GM12878 (cell line): ENCODE measurements at regions not wholly inside any gene's neighbourhood (a gene's known extent, or its start where the extent isn't known, plus 50 kb on each side); places are given as distances from the start of the nearest gene placed in this dataset.

ENCODE experiments used
- ATAC-seq: fragments of 200-7000 bp; cut with Tn5 transposase; 3 replicates; pipeline ENCODE4 v1.9.1; 2020; ENCODE audit warnings: mild to moderate bottlenecking, moderate library complexity
- BruUV-seq: library from RNA; stranded (reverse); fragments of 400-500 nt; replicated peaks from 2 replicates; lab custom pipeline; 2021; lab: Mats Ljungman, UMichigan
- CTCF ChIA-PET: fragments of 300-600 bp; sonication (Branson Sonifier 250); formaldehyde crosslinking; extraction: SDS; loops from one replicate; lab custom pipeline; 2021; ENCODE audit warnings: inconsistent platforms; lab: Yijun Ruan, JAX
- POLR2A ChIA-PET: fragments of 350-600 bp; formaldehyde crosslinking; extraction: SDS; loops from one replicate; lab custom pipeline; 2021; ENCODE audit warnings: inconsistent platforms; lab: Charles Lee
- RAD21 ChIA-PET: fragments of 300-600 bp; sonication (Branson Sonifier 250); formaldehyde crosslinking; loops from one replicate; lab custom pipeline; 2023; ENCODE audit warnings: antibody characterized with exemption; ENCODE audit not compliant: unreplicated experiment; lab: Charles Lee
- SMC1A ChIA-PET: fragments of 300-600 bp; sonication (Branson Sonifier 250); formaldehyde crosslinking; loops from one replicate; lab custom pipeline; 2023; ENCODE audit not compliant: unreplicated experiment, uncharacterized antibody; lab: Charles Lee
- DNase-seq: peaks from one replicate; pipeline ENCODE4 v3.0.0-alpha.2; 2011; ENCODE audit warnings: low read depth, low spot score
- FAIRE-seq: peaks from 3 replicates; lab custom pipeline; 2011; peaks lifted over from hg19 to GRCh38; lab: Jason Lieb, UNC
- H2AFZ ChIP-seq: 2 replicates; pipeline ENCODE4 v1.6.0; 2011; ENCODE audit warnings: low read depth, low read length, control low read depth; ENCODE audit not compliant: control insufficient read depth
- H3K27ac ChIP-seq: 2 replicates; pipeline ENCODE4 v1.5.1; 2011; ENCODE audit warnings: control low read depth; ENCODE audit not compliant: control insufficient read depth, insufficient read depth
- H3K27me3 ChIP-seq, 2 experiments: replicated peaks in 1 of 2; 2 replicates each; pipeline versions ENCODE4 v1.6.0 to v1.6.1; 2011; ENCODE audit warnings: low read length in 1 of 2; ENCODE audit not compliant: control insufficient read depth in 2 of 2, insufficient read depth in 2 of 2
- H3K36me3 ChIP-seq, 2 experiments: 2 replicates each; pipeline ENCODE4 v1.5.1; 2011; ENCODE audit warnings: low read length in 1 of 2; ENCODE audit not compliant: control insufficient read depth in 2 of 2, insufficient read depth in 2 of 2
- H3K4me1 ChIP-seq: 2 replicates; pipeline ENCODE4 v1.6.1; 2011; ENCODE audit warnings: mild to moderate bottlenecking, low read length, moderate library complexity, mixed read lengths; ENCODE audit not compliant: control insufficient read depth, insufficient read depth
- H3K4me2 ChIP-seq: 2 replicates; pipeline ENCODE4 v1.6.0; 2011; ENCODE audit warnings: control low read depth; ENCODE audit not compliant: control insufficient read depth, insufficient read depth
- H3K4me3 ChIP-seq: fragments of 200-600 bp; sonication (generic); 2 replicates; pipeline ENCODE4 v1.5.1; 2016
- H3K79me2 ChIP-seq: 2 replicates; pipeline ENCODE4 v1.6.0; 2011; ENCODE audit warnings: low read length; ENCODE audit not compliant: control insufficient read depth, insufficient read depth
- H3K9ac ChIP-seq: 2 replicates; pipeline ENCODE4 v1.8.0; 2011; ENCODE audit warnings: low read length, control low read depth, mixed read lengths; ENCODE audit not compliant: control insufficient read depth, insufficient read depth
- H3K9me3 ChIP-seq: replicated peaks from 3 replicates; pipeline ENCODE4 v1.5.1; 2011; ENCODE audit warnings: mild to moderate bottlenecking, low read length; ENCODE audit not compliant: control insufficient read depth, insufficient read depth
- H4K20me1 ChIP-seq: 2 replicates; pipeline ENCODE4 v1.6.0; 2011; ENCODE audit not compliant: control insufficient read depth, insufficient read depth
- HCFC1 ChIP-seq: fragments of 150-350 bp; IDR thresholded peaks from 2 replicates; pipeline ENCODE4 v1.6.1; 2014; ENCODE audit warnings: low read length
- HDAC2 ChIP-seq: fragments of 200-600 bp; sonication (generic); IDR thresholded peaks from 2 replicates; pipeline ENCODE4 v1.6.1; 2017
- NR2C1 ChIP-seq: fragments of 450-650 bp; IDR thresholded peaks from 2 replicates; pipeline ENCODE4 v1.6.1; 2017; ENCODE audit warnings: antibody characterized with exemption, mild to moderate bottlenecking, moderate library complexity
- POU2F2 ChIP-seq: IDR thresholded peaks from 3 replicates; pipeline ENCODE4 v1.6.1; 2011; ENCODE audit warnings: low read depth, mild to moderate bottlenecking, low read length, borderline replicate concordance
- TARDBP ChIP-seq: IDR thresholded peaks from 2 replicates; pipeline ENCODE4 v1.6.1; 2016; ENCODE audit warnings: borderline replicate concordance
- TCF3 ChIP-seq: IDR thresholded peaks from 2 replicates; pipeline ENCODE4 v1.6.1; 2012; ENCODE audit warnings: low read depth, mild to moderate bottlenecking, low read length, borderline replicate concordance; ENCODE audit not compliant: insufficient read depth
- WGBS: methylation state at CpG from one replicate; pipeline ENCODE4 v1.1.6; 2016; ENCODE audit warnings: low lambda C conversion rate; ENCODE audit not compliant: insufficient replicate concordance, insufficient coverage; ENCODE audit errors: missing lambda C conversion rate; 5-methylcytosine and 5-hydroxymethylcytosine counted together
- in situ Hi-C: fragments of 300-500 bp; cut with MboI; formaldehyde crosslinking; loops from 9 replicates; pipeline ENCODE4 v1.14.3; 2018; ENCODE audit warnings: mixed read lengths
- intact Hi-C: fragments of 100-400 bp; cut with micrococcal nuclease; formaldehyde crosslinking; loops from one replicate; pipeline ENCODE4 v1.14.2; 2022; ENCODE audit not compliant: unreplicated experiment
- TF ChIP-seq, protein P1 (sequence below): fragments of 150-350 bp; IDR thresholded peaks from 2 replicates; pipeline ENCODE4 v1.6.1; 2016; ENCODE audit warnings: low read depth, low read length

DNA sequence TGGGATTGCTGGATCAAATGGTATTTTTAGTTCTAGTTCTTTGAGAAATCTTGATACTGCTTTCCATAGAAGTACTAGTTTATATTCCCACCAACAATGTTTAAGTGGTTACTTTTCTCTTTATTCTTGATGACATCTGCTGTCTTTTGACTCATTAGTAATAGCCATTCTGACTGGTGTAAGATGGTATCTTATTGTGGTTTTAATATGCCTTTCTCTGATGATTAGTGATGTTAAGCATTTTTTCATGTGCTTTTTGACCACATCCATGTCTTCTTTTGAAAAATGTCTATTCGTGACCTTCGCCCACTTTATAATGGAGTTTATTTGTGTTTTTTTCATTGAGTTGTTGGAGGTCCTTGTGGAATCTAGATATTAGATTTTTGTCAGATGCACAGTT, 865.7 kb downstream of the SLC6A15 start:
- no TSS peak for BruUV-seq
- WGBS, result 18% methylated on average over 2 of the region's 2 CpGs
- in situ Hi-C loops, result no loop called here
- no peaks in the 10 kb centered on the region for H3K79me2 ChIP-seq
- TF ChIP-seq NR2C1 (no peak), HDAC2 (no peak), HCFC1 (no peak), TCF3 (no peak), TARDBP (no peak), POU2F2 (no peak)
- TF ChIP-seq, protein P1, sequence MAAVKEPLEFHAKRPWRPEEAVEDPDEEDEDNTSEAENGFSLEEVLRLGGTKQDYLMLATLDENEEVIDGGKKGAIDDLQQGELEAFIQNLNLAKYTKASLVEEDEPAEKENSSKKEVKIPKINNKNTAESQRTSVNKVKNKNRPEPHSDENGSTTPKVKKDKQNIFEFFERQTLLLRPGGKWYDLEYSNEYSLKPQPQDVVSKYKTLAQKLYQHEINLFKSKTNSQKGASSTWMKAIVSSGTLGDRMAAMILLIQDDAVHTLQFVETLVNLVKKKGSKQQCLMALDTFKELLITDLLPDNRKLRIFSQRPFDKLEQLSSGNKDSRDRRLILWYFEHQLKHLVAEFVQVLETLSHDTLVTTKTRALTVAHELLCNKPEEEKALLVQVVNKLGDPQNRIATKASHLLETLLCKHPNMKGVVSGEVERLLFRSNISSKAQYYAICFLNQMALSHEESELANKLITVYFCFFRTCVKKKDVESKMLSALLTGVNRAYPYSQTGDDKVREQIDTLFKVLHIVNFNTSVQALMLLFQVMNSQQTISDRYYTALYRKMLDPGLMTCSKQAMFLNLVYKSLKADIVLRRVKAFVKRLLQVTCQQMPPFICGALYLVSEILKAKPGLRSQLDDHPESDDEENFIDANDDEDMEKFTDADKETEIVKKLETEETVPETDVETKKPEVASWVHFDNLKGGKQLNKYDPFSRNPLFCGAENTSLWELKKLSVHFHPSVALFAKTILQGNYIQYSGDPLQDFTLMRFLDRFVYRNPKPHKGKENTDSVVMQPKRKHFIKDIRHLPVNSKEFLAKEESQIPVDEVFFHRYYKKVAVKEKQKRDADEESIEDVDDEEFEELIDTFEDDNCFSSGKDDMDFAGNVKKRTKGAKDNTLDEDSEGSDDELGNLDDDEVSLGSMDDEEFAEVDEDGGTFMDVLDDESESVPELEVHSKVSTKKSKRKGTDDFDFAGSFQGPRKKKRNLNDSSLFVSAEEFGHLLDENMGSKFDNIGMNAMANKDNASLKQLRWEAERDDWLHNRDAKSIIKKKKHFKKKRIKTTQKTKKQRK, result no peak
- TF ChIP-seq, all 136 proteins: peak for 0
- CTCF ChIA-PET, result no interaction called here
- no peak for FAIRE-seq
- SMC1A ChIA-PET, result no interaction called here
- Histone ChIP-seq H4K20me1 (no peaks in the 10 kb centered on the region), H3K4me2 (no peak overlapping the region), H3K27me3 (no peaks in the 10 kb centered on the region), H3K4me1 (no peaks in the 10 kb centered on the region), H3K36me3 (no peaks in the 10 kb centered on the region), H3K9me3 (no peaks in the 10 kb centered on the region), H2AFZ (no peak overlapping the region), H3K4me3 (no peak overlapping the region), H3K27ac (no peak overlapping the region), H3K9ac (no peak overlapping the region)
- POLR2A ChIA-PET, result no interaction called here
- ATAC-seq, result no peak
- RAD21 ChIA-PET, result no interaction called here
- no peak for DNase-seq
- intact Hi-C loops, result no loop called here
